B cell (primary cell): ENCODE measurements at regions not wholly inside any gene's neighbourhood (a gene's known extent, or its start where the extent isn't known, plus 50 kb on each side); places are given as distances from the start of the nearest gene placed in this dataset.

Source experiments
- EZH2 ChIP-seq: IDR thresholded peaks from 2 replicates; pipeline ENCODE4 v1.6.1; 2012; ENCODE audit warnings: borderline replicate concordance, low read depth, mild to moderate bottlenecking, moderate library complexity, low read length; ENCODE audit not compliant: insufficient read depth, poor library complexity, severe bottlenecking
- TF ChIP-seq, protein P1 (sequence below): fragments of 200-600 bp; IDR thresholded peaks from one replicate; pipeline ENCODE4 v1.8.0; 2022; ENCODE audit warnings: antibody characterized with exemption, mild to moderate bottlenecking

DNA sequence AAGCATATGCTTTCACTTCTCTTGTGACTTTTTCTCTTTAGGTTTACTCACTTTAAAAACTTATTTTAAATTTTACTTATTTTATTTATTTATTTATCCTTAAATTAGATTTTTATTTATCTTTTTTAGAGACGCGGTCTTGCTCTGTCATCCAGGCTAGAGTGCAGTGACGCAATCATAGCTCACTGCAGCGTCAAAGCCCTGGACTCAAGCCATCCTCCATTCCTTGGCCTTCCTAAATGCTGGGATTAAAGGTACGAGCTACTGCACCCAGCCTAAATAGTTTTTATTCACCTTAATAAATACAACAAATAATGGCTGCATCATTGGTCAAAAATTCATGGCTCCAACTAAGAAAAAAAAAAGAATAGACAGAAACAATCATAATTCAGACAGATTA is 415.7 kb upstream of the FIGN start:
- no peak for TF ChIP-seq EZH2
- TF ChIP-seq, protein P1, sequence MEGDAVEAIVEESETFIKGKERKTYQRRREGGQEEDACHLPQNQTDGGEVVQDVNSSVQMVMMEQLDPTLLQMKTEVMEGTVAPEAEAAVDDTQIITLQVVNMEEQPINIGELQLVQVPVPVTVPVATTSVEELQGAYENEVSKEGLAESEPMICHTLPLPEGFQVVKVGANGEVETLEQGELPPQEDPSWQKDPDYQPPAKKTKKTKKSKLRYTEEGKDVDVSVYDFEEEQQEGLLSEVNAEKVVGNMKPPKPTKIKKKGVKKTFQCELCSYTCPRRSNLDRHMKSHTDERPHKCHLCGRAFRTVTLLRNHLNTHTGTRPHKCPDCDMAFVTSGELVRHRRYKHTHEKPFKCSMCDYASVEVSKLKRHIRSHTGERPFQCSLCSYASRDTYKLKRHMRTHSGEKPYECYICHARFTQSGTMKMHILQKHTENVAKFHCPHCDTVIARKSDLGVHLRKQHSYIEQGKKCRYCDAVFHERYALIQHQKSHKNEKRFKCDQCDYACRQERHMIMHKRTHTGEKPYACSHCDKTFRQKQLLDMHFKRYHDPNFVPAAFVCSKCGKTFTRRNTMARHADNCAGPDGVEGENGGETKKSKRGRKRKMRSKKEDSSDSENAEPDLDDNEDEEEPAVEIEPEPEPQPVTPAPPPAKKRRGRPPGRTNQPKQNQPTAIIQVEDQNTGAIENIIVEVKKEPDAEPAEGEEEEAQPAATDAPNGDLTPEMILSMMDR: no peak
